PC-3 (cell line): ENCODE measurements at regions not wholly inside any gene's neighbourhood (a gene's known extent, or its start where the extent isn't known, plus 50 kb on each side); places are given as distances from the start of the nearest gene placed in this dataset.

Source experiments
- CTCF ChIP-seq: fragments of 300-600 bp; sonication (generic); conservative IDR thresholded peaks from 2 replicates; pipeline ENCODE4 v1.5.1; 2017; ENCODE audit warnings: antibody characterized with exemption, low read depth, mild to moderate bottlenecking, low read length
- EZH2 ChIP-seq: fragments of 300-600 bp; sonication (generic); IDR thresholded peaks from one replicate; pipeline ENCODE4 v1.6.1; 2017; ENCODE audit warnings: antibody characterized with exemption, mild to moderate bottlenecking, low read length; ENCODE audit not compliant: unreplicated experiment
- EZH2phosphoT487 ChIP-seq: fragments of 300-600 bp; sonication (generic); IDR thresholded peaks from 2 replicates; pipeline ENCODE4 v1.6.1; 2018; ENCODE audit warnings: mild to moderate bottlenecking, antibody characterized with exemption, low read length, borderline replicate concordance

DNA sequence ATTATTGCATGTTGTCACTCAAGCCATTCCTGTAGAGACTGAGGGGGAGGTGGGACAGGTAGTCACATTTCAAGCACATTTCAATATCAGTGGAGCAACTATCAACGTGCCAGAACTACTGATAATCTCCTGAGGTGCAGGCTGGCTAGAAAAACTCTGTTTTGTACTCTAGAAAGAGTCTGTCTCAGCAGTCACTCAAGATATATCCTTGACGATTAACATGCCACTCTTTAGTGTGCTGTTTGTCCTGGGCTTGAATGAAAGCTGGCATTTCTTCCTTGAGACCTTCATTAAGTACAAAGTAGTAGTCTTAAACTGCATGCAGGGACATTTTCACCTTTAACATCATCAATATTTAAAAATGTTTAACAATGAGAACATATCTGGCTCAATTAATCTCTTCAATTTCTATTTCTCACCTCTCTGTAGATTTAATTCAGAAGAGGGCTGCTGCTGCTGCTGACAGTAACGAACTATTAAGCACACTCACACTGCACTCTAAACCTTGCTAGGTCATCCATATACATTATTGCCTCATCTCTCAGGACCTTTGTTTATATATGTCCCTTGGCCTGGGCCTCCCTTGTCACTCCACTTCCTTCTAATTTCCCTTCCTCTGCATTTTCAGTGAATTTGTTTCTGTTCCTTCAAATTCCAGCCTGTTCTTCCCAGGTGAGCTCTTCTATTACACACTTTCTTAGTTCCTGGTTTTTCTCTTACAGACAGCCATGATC is 412.0 kb downstream of the HAPSTR1 start:
- TF ChIP-seq EZH2phosphoT487 (no peak), CTCF (no peak), EZH2 (no peak)
